ENCODE measurements at regions not wholly inside any gene's neighbourhood (a gene's known extent, or its start where the extent isn't known, plus 50 kb on each side); places are given as distances from the start of the nearest gene placed in this dataset.
A peak's percentile ranks its signal among the peaks of the same experiment; 100 is the strongest.
"Not testable (repeated sequence)": the region's sequence is repeated elsewhere in the genome, so short reads cannot be mapped to it uniquely, and the experiment has no call there.

DNA sequence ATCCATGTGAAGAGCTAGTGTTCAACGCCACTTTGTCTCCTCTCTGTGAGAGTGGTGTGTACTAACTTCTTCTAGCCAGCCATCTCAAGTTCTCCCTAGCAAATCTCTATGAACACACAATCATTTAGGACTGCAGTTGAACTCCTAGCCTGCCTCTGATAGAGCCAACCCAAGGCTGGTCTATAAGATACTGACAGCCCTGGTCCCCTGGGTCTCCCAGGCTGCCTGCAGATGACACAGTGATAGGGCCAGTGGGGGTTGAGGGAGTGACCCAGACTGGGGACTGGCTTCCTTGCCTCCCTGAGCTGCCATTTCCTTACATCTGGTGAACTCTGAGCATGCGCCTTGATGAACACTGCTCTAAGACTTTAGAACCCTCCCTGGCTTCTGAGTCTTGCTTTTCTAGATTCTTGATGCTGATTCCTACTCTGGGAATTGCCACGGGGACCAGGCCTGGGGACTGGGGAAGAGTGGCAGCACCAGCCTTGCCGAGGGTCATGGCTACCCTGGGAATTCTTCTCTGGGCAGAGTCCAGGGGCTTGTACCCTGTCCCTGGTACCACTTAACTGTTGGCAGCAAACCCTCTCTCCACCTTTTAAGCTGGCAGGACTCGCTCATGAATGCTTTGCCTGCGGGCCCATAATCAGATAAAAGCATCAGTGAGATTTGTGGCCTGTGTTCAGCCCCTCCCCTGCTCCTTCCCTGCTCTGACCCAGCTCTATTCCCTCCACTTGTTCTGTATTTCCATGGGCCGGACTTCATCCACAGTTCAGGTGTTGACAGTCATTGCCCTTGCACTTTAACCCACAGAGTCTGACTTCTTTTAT is 130.8 kb upstream of the CHD6 start:
- ChIA-PET CTCF (no interaction called here), POLR2A (no interaction called here)
- no peak overlapping the region for H3K27ac Mint-ChIP-seq
- peaks cover 18% of the 10 kb centered on the region for H3K27me3 Mint-ChIP-seq
- no peaks in the 10 kb centered on the region for H3K36me3 Mint-ChIP-seq
- no peaks in the 10 kb centered on the region for H3K4me1 Mint-ChIP-seq (ENCODE audit: low read depth)
- no peak for DNase-seq
- H3K4me3 Mint-ChIP-seq: no peak overlapping the region
- intact Hi-C loops (cut with micrococcal nuclease): no loop called here
- H3K9me3 Mint-ChIP-seq: no peaks in the 10 kb centered on the region

DNA sequence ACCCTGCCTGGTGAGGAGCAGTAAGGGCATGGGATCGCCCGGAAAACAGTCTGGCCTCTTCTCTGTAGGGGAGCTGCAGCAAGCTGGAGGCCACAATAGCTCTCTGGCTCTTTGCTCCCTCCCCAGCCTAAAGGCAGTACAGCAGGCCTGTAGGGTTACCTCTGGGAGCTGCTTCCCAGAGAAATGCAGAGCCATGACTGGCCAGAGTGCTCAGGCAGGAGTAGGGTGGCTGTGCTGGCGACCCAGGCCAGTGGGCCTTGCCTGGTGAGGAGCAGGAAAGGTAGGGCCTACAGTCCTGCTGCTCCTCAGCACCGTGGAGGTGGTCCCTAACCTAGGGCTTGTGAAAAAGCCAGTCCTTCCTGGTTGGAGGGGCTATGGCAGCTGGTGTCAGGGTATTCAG is 129.9 kb upstream of the CHD6 start:
- no peak overlapping the region for H3K27ac Mint-ChIP-seq
- no peak for DNase-seq
- H3K27me3 Mint-ChIP-seq: peaks cover 18% of the 10 kb centered on the region
- ChIA-PET POLR2A (no interaction called here), CTCF (interaction anchor here (2.5 kb wide), 1 partner anchor 10 kb away, joined by 10 read pairs; no protein-coding TSS in a partner anchor)
- H3K36me3 Mint-ChIP-seq: no peaks in the 10 kb centered on the region
- no peaks in the 10 kb centered on the region for H3K4me1 Mint-ChIP-seq (ENCODE audit: low read depth)
- H3K9me3 Mint-ChIP-seq: no peaks in the 10 kb centered on the region
- H3K4me3 Mint-ChIP-seq: no peak overlapping the region
- intact Hi-C loops (cut with micrococcal nuclease): no loop called here

DNA sequence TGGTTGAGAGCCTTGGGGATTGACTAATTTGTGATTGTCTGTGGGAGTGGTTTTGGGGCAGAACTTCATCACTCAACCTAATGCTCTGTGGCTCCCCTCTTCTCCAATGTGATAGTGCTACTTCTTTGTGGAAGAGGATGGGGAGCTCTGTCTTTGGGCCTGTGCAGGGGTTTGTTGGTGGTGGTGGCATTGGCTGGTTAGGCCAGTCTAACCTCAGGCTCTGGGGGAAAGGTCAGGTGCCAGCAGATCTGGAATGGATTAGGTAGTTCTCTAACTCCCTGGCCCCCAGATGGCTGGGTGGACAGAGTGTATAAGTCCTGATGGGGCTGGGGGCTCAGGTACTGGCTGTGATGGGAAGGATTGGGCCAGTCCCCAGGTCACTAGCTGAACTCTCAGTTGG is 129.0 kb upstream of the CHD6 start:
- Mint-ChIP-seq H3K4me3 (no peak overlapping the region), H3K27me3 (peaks cover 18% of the 10 kb centered on the region), H3K27ac (no peak overlapping the region), H3K9me3 (no peaks in the 10 kb centered on the region), H3K4me1 (ENCODE audit: low read depth) (no peaks in the 10 kb centered on the region), H3K36me3 (no peaks in the 10 kb centered on the region)
- DNase-seq: no peak
- ChIA-PET CTCF (interaction anchor here (1.0 to 2.5 kb wide), 2 partner anchors 9 to 13 kb away, joined by 3 to 10 read pairs; no protein-coding TSS in a partner anchor), POLR2A (no interaction called here)
- intact Hi-C loops (cut with micrococcal nuclease): no loop called here

DNA sequence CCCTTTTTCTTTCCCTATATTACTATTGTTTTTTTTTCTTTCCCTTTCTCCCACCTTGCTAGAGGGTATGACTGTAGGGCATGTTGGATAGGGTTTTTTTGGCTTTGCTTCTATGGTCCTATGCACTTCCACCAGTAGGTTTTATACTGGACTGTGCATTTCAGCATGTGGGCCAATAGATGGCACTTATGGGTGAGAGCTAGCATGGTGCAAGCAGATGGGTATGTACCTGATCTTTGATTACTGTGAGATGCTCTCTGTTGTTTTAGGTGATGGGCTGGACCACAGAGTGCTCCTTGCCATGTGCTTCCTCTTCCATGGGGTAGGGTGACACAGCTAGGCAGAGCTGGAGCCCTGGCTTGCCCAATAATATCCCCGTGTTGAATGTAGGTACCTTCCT is 128.5 kb upstream of the CHD6 start:
- ChIA-PET POLR2A (no interaction called here), CTCF (interaction anchor here (2.5 kb wide), 1 partner anchor 9 kb away, joined by 10 read pairs; no protein-coding TSS in a partner anchor)
- Mint-ChIP-seq H3K4me1 (ENCODE audit: low read depth) (no peaks in the 10 kb centered on the region), H3K27me3 (peaks cover 18% of the 10 kb centered on the region), H3K9me3 (no peaks in the 10 kb centered on the region), H3K27ac (no peak overlapping the region), H3K36me3 (no peaks in the 10 kb centered on the region), H3K4me3 (no peak overlapping the region)
- intact Hi-C loops (cut with micrococcal nuclease): no loop called here
- DNase-seq: no peak

DNA sequence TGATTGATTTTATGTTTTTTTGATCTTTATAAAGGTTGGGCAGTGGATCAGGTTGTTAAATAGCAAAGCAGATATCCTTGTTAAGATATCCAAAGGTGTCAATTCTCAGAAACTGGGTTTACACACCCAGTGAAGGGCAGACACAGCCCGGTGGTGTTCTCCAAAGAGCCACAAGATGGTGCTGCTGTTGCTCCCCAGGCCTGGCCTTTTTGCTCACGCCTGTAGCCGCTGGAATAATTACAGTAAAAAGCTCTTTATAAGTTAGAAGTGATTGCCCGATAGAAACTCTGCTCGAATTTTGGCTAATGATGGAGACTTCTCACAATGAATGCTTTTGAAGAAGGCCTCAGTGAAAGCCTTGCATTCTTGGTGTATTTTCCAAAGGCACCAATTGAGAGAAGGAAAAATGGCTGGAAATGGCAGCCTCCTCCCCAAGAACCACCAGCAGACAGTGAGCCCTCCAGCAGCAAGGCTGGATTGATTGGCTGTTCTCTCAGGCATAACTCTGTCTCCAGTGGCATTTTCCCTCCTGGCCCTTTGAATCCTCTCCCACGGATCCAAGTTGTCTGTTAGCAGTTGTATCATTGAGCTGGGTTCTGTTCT is 120.5 kb upstream of the CHD6 start:
- ChIA-PET CTCF (interaction anchor here (0.7 to 3.0 kb wide), 10 partner anchors 8 to 1670 kb away, joined by 3 to 15 read pairs (median 3); no protein-coding TSS in a partner anchor), POLR2A (no interaction called here)
- DNase-seq: peak; percentile 64
- intact Hi-C loops (cut with micrococcal nuclease): loop anchor here (1.0 to 2.0 kb wide), 2 partner anchors 1449 to 1670 kb away; no protein-coding TSS in a partner anchor
- Mint-ChIP-seq H3K4me3 (no peak overlapping the region), H3K27ac (no peak overlapping the region), H3K36me3 (no peaks in the 10 kb centered on the region), H3K27me3 (no peaks in the 10 kb centered on the region), H3K9me3 (peaks cover 3% of the 10 kb centered on the region), H3K4me1 (ENCODE audit: low read depth) (no peaks in the 10 kb centered on the region)

DNA sequence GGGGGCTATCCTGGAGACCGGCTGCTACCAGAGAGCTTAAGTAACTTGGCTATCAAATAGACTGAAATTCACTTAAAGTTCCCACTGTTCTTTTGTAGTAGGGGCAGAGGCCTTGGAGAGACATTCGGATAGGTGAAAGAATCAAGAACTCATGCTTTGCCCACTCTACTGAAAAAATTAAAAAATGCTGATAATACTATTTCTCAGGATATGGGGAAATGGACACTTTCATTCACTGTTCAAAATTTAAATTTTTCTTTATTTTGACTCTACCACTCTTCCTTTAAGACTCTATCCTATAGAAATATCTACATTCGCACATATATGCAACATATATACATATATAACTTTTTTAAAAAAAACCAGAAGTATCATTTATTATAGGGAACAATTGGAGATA is 117.8 kb upstream of the CHD6 start:
- intact Hi-C loops (cut with micrococcal nuclease): no loop called here
- peaks cover 3% of the 10 kb centered on the region for H3K9me3 Mint-ChIP-seq
- no peak for DNase-seq
- H3K36me3 Mint-ChIP-seq: no peaks in the 10 kb centered on the region
- POLR2A ChIA-PET: no interaction called here
- CTCF ChIA-PET: interaction anchor here (3.3 kb wide), 1 partner anchor 44 kb away, joined by 12 read pairs; no protein-coding TSS in a partner anchor
- H3K4me1 Mint-ChIP-seq (ENCODE audit: low read depth): no peaks in the 10 kb centered on the region
- no peak overlapping the region for H3K27ac Mint-ChIP-seq
- no peaks in the 10 kb centered on the region for H3K27me3 Mint-ChIP-seq
- no peak overlapping the region for H3K4me3 Mint-ChIP-seq

DNA sequence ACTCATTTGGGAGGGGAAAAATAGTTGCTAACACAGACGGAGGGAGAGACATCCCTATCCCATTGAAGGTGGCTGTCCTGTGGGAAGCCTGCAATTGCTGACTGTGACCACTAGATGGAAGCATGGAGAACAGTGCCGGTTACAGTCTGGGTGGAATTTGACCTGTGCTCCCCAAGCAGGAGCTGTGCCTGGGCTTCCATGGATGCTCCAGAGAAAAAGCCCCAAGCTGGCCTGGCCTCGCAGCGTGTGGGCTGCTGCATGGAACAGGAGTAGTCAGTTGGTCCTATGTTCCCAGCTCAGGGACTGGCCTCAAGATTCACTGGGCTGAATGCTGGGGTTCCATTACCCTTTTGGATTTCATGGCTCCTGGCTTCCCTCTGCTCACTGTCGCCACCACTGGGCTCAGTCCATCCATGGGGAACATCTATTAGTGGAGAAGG is 116.3 kb upstream of the CHD6 start:
- Mint-ChIP-seq H3K9me3 (peaks cover 3% of the 10 kb centered on the region), H3K4me1 (ENCODE audit: low read depth) (no peaks in the 10 kb centered on the region), H3K27ac (no peak overlapping the region), H3K27me3 (no peaks in the 10 kb centered on the region), H3K36me3 (no peaks in the 10 kb centered on the region), H3K4me3 (no peak overlapping the region)
- intact Hi-C loops (cut with micrococcal nuclease): loop anchor here (1.0 kb wide), 1 partner anchor 1453 kb away; no protein-coding TSS in a partner anchor
- POLR2A ChIA-PET: no interaction called here
- DNase-seq: peak; percentile 45
- CTCF ChIA-PET: interaction anchor here (0.6 to 3.3 kb wide), 8 partner anchors 9 to 1675 kb away, joined by 3 to 12 read pairs (median 3); no protein-coding TSS in a partner anchor

DNA sequence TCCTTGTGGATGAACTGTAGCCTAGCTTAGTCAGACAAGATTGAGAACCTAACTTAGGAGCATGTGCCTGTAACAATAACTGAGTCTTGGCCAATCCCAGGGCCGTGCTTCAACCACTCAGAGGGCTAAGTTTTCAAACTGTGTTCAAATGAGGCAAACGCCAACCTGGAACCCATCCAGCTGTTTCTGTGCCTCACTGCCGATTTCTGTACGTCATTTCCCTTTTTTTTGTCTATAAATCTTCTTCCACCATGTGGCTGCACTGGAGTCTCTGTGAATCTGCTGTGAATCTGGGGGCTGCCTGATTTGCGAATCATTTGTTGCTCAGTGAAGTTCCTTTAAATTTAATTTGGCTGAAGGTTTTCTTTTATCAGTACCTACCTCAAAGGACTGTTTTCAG is 115.0 kb upstream of the CHD6 start:
- Mint-ChIP-seq H3K4me1 (ENCODE audit: low read depth) (no peaks in the 10 kb centered on the region), H3K36me3 (no peaks in the 10 kb centered on the region), H3K27me3 (peaks cover 2% of the 10 kb centered on the region), H3K4me3 (no peak overlapping the region), H3K9me3 (peaks cover 3% of the 10 kb centered on the region), H3K27ac (no peak overlapping the region)
- no peak for DNase-seq
- intact Hi-C loops (cut with micrococcal nuclease): no loop called here
- ChIA-PET POLR2A (no interaction called here), CTCF (interaction anchor here (0.7 kb wide), 1 partner anchor 791 kb away, joined by 3 read pairs; no protein-coding TSS in a partner anchor)

DNA sequence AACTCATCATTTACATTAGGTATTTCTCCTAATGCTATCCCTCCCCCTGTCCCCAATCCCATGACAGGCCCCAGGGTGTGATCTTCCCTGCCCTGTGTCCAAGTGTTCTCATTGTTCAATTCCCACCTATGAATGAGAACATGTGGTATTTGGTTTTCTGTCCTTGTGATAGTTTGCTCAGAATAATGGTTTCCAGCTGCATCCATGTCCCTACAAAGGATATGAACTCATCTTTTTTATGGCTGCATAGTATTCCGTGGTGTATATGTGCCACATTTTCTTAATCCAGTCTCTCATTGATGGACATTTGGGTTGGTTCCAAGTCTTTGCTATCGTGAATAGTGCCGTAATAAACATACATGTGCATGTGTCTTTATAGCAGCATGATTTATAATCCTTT is 113.0 kb upstream of the CHD6 start:
- H3K27me3 Mint-ChIP-seq; intact Hi-C loops (cut with micrococcal nuclease); CTCF ChIA-PET; H3K4me3 Mint-ChIP-seq; H3K27ac Mint-ChIP-seq; DNase-seq; H3K9me3 Mint-ChIP-seq; H3K4me1 Mint-ChIP-seq (ENCODE audit: low read depth); POLR2A ChIA-PET; H3K36me3 Mint-ChIP-seq: not testable (repeated sequence)

DNA sequence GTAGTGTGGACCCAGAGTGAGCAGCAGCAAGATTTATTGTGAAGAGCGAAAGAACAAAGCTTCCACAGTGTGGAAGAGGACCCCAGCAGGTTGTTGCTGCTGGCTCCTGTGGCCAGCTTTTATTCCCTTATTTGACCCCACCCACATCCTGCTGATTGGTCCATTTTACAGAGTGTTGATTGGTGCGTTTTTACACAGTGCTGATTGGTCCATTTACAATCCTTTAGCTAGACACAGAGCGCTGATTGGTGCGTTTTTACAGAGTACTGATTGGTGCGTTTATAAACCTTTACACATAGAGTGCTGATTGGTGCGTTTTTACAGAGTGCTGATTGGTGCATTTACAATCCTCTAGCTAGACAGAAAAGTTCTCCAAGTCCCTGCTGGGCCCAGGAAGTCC is 109.5 kb upstream of the CHD6 start:
- H3K27ac Mint-ChIP-seq; POLR2A ChIA-PET; H3K36me3 Mint-ChIP-seq; H3K4me1 Mint-ChIP-seq (ENCODE audit: low read depth); H3K27me3 Mint-ChIP-seq; DNase-seq; intact Hi-C loops (cut with micrococcal nuclease); CTCF ChIA-PET; H3K4me3 Mint-ChIP-seq; H3K9me3 Mint-ChIP-seq: not testable (repeated sequence)

DNA sequence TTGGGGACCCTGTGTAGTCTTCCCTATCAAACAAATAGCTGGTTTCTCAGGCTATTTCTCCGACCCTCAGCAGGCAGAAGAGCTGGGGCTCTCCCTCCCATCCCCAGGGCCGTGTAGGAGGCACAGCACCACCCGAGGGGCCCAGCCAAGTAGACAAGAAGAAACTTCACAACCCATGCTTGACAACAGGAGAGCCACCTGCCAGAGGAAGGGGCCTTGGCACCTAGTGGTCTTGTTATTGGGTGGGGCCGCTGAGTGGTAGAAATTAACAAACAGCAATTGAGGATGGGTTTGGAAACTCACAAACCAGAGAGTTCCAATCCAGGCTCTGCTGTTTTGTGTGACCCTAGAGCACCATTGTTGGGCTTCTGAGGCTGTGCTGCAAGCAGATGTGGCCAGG is 108.5 kb upstream of the CHD6 start:
- Mint-ChIP-seq H3K4me3 (no peak overlapping the region), H3K27me3 (peaks cover 5% of the 10 kb centered on the region), H3K4me1 (ENCODE audit: low read depth) (no peaks in the 10 kb centered on the region), H3K9me3 (peaks cover 4% of the 10 kb centered on the region), H3K27ac (no peak overlapping the region), H3K36me3 (no peaks in the 10 kb centered on the region)
- POLR2A ChIA-PET: no interaction called here
- no peak for DNase-seq
- CTCF ChIA-PET: no interaction called here
- intact Hi-C loops (cut with micrococcal nuclease): no loop called here

DNA sequence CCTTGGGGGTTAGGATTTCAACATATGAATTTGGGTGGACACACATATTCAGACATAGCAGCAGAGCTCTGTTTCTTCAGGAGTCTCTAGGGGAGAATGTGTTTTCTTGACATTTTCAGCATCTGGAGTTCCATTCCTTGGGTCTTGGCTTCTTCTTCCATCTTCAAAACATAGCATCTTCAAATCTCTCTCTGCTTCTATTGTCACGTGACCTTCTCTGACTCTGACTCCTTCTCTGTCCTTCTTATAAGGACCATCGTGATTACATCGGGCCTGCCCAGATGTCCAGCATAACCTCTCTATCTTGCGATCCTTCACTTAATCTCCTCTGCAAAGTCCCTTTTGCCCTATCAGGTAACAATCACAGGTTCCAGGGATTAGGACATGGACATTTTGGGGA is 101.0 kb upstream of the CHD6 start:
- intact Hi-C loops (cut with micrococcal nuclease): no loop called here
- CTCF ChIA-PET: interaction anchor here (1.4 kb wide), 1 partner anchor 22 kb away, joined by 5 read pairs; no protein-coding TSS in a partner anchor
- POLR2A ChIA-PET: no interaction called here
- Mint-ChIP-seq H3K4me1 (ENCODE audit: low read depth) (no peaks in the 10 kb centered on the region), H3K27me3 (peaks cover 8% of the 10 kb centered on the region), H3K4me3 (no peak overlapping the region), H3K36me3 (no peaks in the 10 kb centered on the region), H3K27ac (no peak overlapping the region), H3K9me3 (peaks cover 4% of the 10 kb centered on the region)
- no peak for DNase-seq
